Ishikawa (cell line): ENCODE measurements at regions not wholly inside any gene's neighbourhood (a gene's known extent, or its start where the extent isn't known, plus 50 kb on each side); places are given as distances from the start of the nearest gene placed in this dataset.

ENCODE experiments used
- CEBPB ChIP-seq: IDR thresholded peaks from 2 replicates; pipeline ENCODE4 v1.6.1; 2012
- CREB1 ChIP-seq: IDR thresholded peaks from 2 replicates; pipeline ENCODE4 v1.6.1; 2012; ENCODE audit warnings: low read depth
- EGR1 ChIP-seq: IDR thresholded peaks from 2 replicates; pipeline ENCODE4 v1.6.1; 2012
- EP300 ChIP-seq: IDR thresholded peaks from 2 replicates; pipeline ENCODE4 v1.6.1; 2012; ENCODE audit warnings: borderline replicate concordance
- FOXM1 ChIP-seq: IDR thresholded peaks from 2 replicates; pipeline ENCODE4 v1.6.1; 2012; ENCODE audit warnings: low read depth, borderline replicate concordance
- MAX ChIP-seq: IDR thresholded peaks from 2 replicates; pipeline ENCODE4 v1.6.1; 2012
- NFIC ChIP-seq: IDR thresholded peaks from 2 replicates; pipeline ENCODE4 v1.6.1; 2012
- RAD21 ChIP-seq: IDR thresholded peaks from 2 replicates; pipeline ENCODE4 v1.6.1; 2012; ENCODE audit warnings: low read depth
- REST ChIP-seq: IDR thresholded peaks from 2 replicates; pipeline ENCODE4 v1.6.1; 2012; ENCODE audit warnings: low read depth, mild to moderate bottlenecking
- TAF1 ChIP-seq: IDR thresholded peaks from 2 replicates; pipeline ENCODE4 v1.6.1; 2012; ENCODE audit warnings: low read depth, mild to moderate bottlenecking
- TCF12 ChIP-seq: IDR thresholded peaks from 2 replicates; pipeline ENCODE4 v1.6.1; 2012; ENCODE audit warnings: low read depth
- USF1 ChIP-seq: IDR thresholded peaks from 2 replicates; pipeline ENCODE4 v1.6.1; 2012
- YY1 ChIP-seq: IDR thresholded peaks from 2 replicates; pipeline ENCODE4 v1.6.1; 2012; ENCODE audit warnings: low read depth
- ZBTB7A ChIP-seq: IDR thresholded peaks from 2 replicates; pipeline ENCODE4 v1.6.1; 2012; ENCODE audit warnings: low read depth

- TF ChIP-seq RAD21 (no peak), REST (no peak), ZBTB7A (no peak), MAX (no peak), YY1 (no peak), EP300 (no peak), EGR1 (no peak), CEBPB (no peak), TAF1 (no peak), USF1 (no peak), NFIC (no peak), TCF12 (no peak), CREB1 (no peak), FOXM1 (no peak)
Observed at GRCh38 chr21:16588433-16588860, 858.7 kb downstream of the USP25 start.
